GM12872 (cell line): ENCODE measurements at regions not wholly inside any gene's neighbourhood (a gene's known extent, or its start where the extent isn't known, plus 50 kb on each side); places are given as distances from the start of the nearest gene placed in this dataset.

Experiments used
- CTCF ChIP-seq: IDR thresholded peaks from 3 replicates; pipeline ENCODE4 v1.5.1; 2011; ENCODE audit warnings: low read depth, mild to moderate bottlenecking, low read length, moderate library complexity; ENCODE audit not compliant: insufficient read depth

GRCh38 chr12:91278126-91278525, 95.5 kb upstream of the DCN start:
- no peak for TF ChIP-seq CTCF

- TF ChIP-seq CTCF, result no peak
Observed at GRCh38 chr12:91276509-91276908, 93.9 kb upstream of the DCN start.

GRCh38 chr12:91275321-91275720, 92.7 kb upstream of the DCN start:
- no peak for TF ChIP-seq CTCF

GRCh38 chr12:91274916-91275315, 92.3 kb upstream of the DCN start:
- no peak for TF ChIP-seq CTCF

GRCh38 chr12:91273560-91273959, 90.9 kb upstream of the DCN start:
- no peak for TF ChIP-seq CTCF

GRCh38 chr12:91272461-91273063, 89.9 kb upstream of the DCN start:
- TF ChIP-seq CTCF, result no peak

GRCh38 chr12:91271185-91271584, 88.6 kb upstream of the DCN start:
- no peak for TF ChIP-seq CTCF

- no peak for TF ChIP-seq CTCF
Observed at GRCh38 chr12:91267039-91267438, 84.4 kb upstream of the DCN start.
